Uterus (tissue), 2 donors: ENCODE measurements at regions not wholly inside any gene's neighbourhood (a gene's known extent, or its start where the extent isn't known, plus 50 kb on each side); places are given as distances from the start of the nearest gene placed in this dataset.

Source experiments
- CTCF ChIP-seq, 4 experiments: fragments of 200-600 bp in 2 of 4; fragments of 450-650 bp in 2 of 4; sonication (generic) in 2 of 4; IDR thresholded peaks; one replicate each; pipeline ENCODE4 v1.5.1; 2016 to 2019; ENCODE audit warnings: antibody characterized with exemption in 4 of 4, mild to moderate bottlenecking in 2 of 4, moderate library complexity in 1 of 4
- POLR2A ChIP-seq, 2 donors: fragments of 450-650 bp; IDR thresholded peaks; one replicate each; pipeline ENCODE4 v1.6.1; 2016; ENCODE audit warnings: antibody characterized with exemption in 2 of 2, mild to moderate bottlenecking in 1 of 2, moderate library complexity in 1 of 2

GRCh38 chr2:160940699-160941098, 219.5 kb upstream of the TANK start:
- no peak for TF ChIP-seq CTCF (IDR thresholded peaks at IDR 0.05)
- no peak for TF ChIP-seq POLR2A (IDR thresholded peaks at IDR 0.05)
